B cell (primary cell): ENCODE measurements at regions not wholly inside any gene's neighbourhood (a gene's known extent, or its start where the extent isn't known, plus 50 kb on each side); places are given as distances from the start of the nearest gene placed in this dataset.

ENCODE experiments used
- ATAC-seq: fragments of 200-7000 bp; cut with Tn5 transposase; one replicate; pipeline ENCODE4 v1.10.0; 2021; ENCODE audit warnings: low read depth, mild to moderate bottlenecking, moderate number of reproducible peaks, moderate library complexity
- CTCF ChIA-PET: fragments of 350-600 bp; sonication (Branson Sonifier 250); formaldehyde crosslinking; loops from one replicate; lab custom pipeline; 2021; ENCODE audit warnings: antibody characterized with exemption, inconsistent platforms; lab: Charles Lee
- POLR2A ChIA-PET: fragments of 350-600 bp; sonication (Branson Sonifier 250); formaldehyde crosslinking; loops from one replicate; lab custom pipeline; 2021; ENCODE audit warnings: antibody characterized with exemption; lab: Charles Lee
- DNase-seq: peaks from one replicate; pipeline ENCODE4 v3.0.0; 2013
- H2AFZ ChIP-seq: 2 replicates; pipeline ENCODE4 v1.6.1; 2012; ENCODE audit warnings: mild to moderate bottlenecking, low read depth, low read length; ENCODE audit not compliant: insufficient read depth, poor library complexity, severe bottlenecking
- H3K27ac ChIP-seq, 2 donors: 1 replicate in 1 of 2; 2 replicates in 1 of 2; pipeline ENCODE4 v1.5.1; 2012 to 2013; ENCODE audit warnings: low read length in 2 of 2, mild to moderate bottlenecking in 2 of 2, moderate library complexity in 1 of 2
- H3K27me3 ChIP-seq, 4 experiments: fragments of 200-600 bp in 1 of 4; sonication (generic) in 1 of 4; replicated peaks in 1 of 4; 1 replicate in 2 of 4; 2 replicates in 2 of 4; pipeline versions ENCODE4 v1.6.1 to v1.7.0; 2013 to 2016; ENCODE audit warnings: low read length in 3 of 4, mild to moderate bottlenecking in 2 of 4, mixed read lengths in 1 of 4, moderate library complexity in 1 of 4; ENCODE audit not compliant: insufficient read depth in 4 of 4, control insufficient read depth in 3 of 4; ENCODE audit errors: control extremely low read depth in 1 of 4
- H3K36me3 ChIP-seq, 2 experiments: replicated peaks in 1 of 2; 1 replicate in 1 of 2; 2 replicates in 1 of 2; pipeline versions ENCODE4 v1.6.1 to v1.7.1; 2013; ENCODE audit warnings: low read length in 1 of 2; ENCODE audit not compliant: insufficient read depth in 2 of 2, control insufficient read depth in 1 of 2; ENCODE audit errors: control extremely low read depth in 1 of 2, extremely low read depth in 1 of 2
- H3K4me1 ChIP-seq, 2 donors: fragments of 200-600 bp in 1 of 2; sonication (generic) in 1 of 2; 1 replicate in 1 of 2; 2 replicates in 1 of 2; pipeline versions ENCODE4 v1.5.1 to v1.6.1; 2013 to 2017; ENCODE audit warnings: low read length in 2 of 2; ENCODE audit not compliant: control insufficient read depth in 2 of 2, insufficient read depth in 2 of 2
- H3K4me2 ChIP-seq: replicated peaks from 2 replicates; pipeline ENCODE3; 2012; ENCODE audit warnings: mild to moderate bottlenecking, low read depth, low read length; ENCODE audit not compliant: poor library complexity, severe bottlenecking
- H3K4me3 ChIP-seq, 5 experiments: fragments of 200-600 bp in 1 of 5; sonication (generic) in 1 of 5; 1 replicate in 3 of 5; 2 replicates in 2 of 5; pipeline versions ENCODE4 v1.5.1 to v1.7.0; 2011 to 2016; ENCODE audit warnings: low read length in 4 of 5, mild to moderate bottlenecking in 4 of 5, low read depth in 2 of 5, control low read depth in 1 of 5, moderate library complexity in 1 of 5; ENCODE audit not compliant: insufficient read depth in 1 of 5; ENCODE audit errors: control extremely low read depth in 1 of 5, extremely low read depth in 1 of 5
- H3K79me2 ChIP-seq: fragments of 200-600 bp; sonication (generic); one replicate; pipeline ENCODE4 v1.6.0; 2016; ENCODE audit warnings: low read length; ENCODE audit not compliant: control insufficient read depth, insufficient read depth
- H3K9ac ChIP-seq: fragments of 200-600 bp; sonication (generic); 2 replicates; pipeline ENCODE4 v1.6.1; 2017; ENCODE audit warnings: mild to moderate bottlenecking, low read length, moderate library complexity
- H3K9me3 ChIP-seq, 3 donors: one replicate each; pipeline versions ENCODE4 v1.6.1 to v1.7.1; 2013; ENCODE audit warnings: low read length in 2 of 3; ENCODE audit not compliant: control insufficient read depth in 2 of 3, insufficient read depth in 1 of 3; ENCODE audit errors: control extremely low read depth in 1 of 3
- H4K20me1 ChIP-seq: 2 replicates; pipeline ENCODE4 v1.6.0; 2012; ENCODE audit warnings: mild to moderate bottlenecking, low read length; ENCODE audit not compliant: insufficient read depth, control insufficient read depth, poor library complexity, severe bottlenecking
- H3K27ac Mint-ChIP-seq: one replicate; pipeline ENCODE4 v1.8.0; 2021; ENCODE audit warnings: mixed read lengths
- H3K27me3 Mint-ChIP-seq: one replicate; pipeline ENCODE4 v1.8.0; 2021; ENCODE audit warnings: mixed read lengths
- H3K4me1 Mint-ChIP-seq: one replicate; pipeline ENCODE4 v1.8.0; 2021; ENCODE audit warnings: mixed read lengths
- H3K4me3 Mint-ChIP-seq: one replicate; pipeline ENCODE4 v1.8.0; 2021; ENCODE audit warnings: mixed read lengths
- H3K9me3 Mint-ChIP-seq: one replicate; pipeline ENCODE4 v1.8.0; 2022; ENCODE audit warnings: mixed read lengths; ENCODE audit not compliant: insufficient read depth
- EZH2 ChIP-seq: IDR thresholded peaks from 2 replicates; pipeline ENCODE4 v1.6.1; 2012; ENCODE audit warnings: borderline replicate concordance, low read depth, mild to moderate bottlenecking, moderate library complexity, low read length; ENCODE audit not compliant: insufficient read depth, poor library complexity, severe bottlenecking
- WGBS: methylation state at CpG from one replicate; pipeline ENCODE4 v1.1.5; 2013; ENCODE audit warnings: missing lambda C conversion rate; ENCODE audit not compliant: insufficient coverage; 5-methylcytosine and 5-hydroxymethylcytosine counted together
- intact Hi-C: fragments of 100-400 bp; cut with micrococcal nuclease; formaldehyde crosslinking; loops from one replicate; pipeline ENCODE4 v1.10.0; 2022
- TF ChIP-seq, protein P1 (sequence below): fragments of 200-600 bp; IDR thresholded peaks from one replicate; pipeline ENCODE4 v1.8.0; 2022; ENCODE audit warnings: antibody characterized with exemption, mild to moderate bottlenecking

DNA sequence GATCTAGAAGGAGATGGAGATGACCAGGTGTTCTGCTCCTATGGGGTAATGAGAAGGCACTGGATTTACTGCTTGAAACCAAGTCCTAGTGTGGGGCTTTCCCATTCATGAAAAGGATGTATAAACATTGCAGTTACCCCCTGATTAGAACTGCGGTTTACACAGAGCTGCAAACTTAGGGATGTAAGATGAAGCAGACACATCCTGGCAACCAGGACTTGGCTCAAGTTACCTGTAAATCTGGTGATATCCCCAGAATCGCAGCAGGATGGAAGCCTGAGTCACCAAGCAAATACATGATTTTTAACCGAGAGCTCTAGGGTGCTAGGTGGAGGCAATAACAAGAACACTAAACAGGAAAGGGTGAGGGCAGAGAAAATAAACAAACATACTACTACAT, 178.6 kb upstream of the MAMLD1 start:
- H3K9ac ChIP-seq: no peak overlapping the region
- no peak overlapping the region for H3K4me3 ChIP-seq
- H2AFZ ChIP-seq: no peak overlapping the region
- H3K4me2 ChIP-seq: no peak overlapping the region
- no peaks in the 10 kb centered on the region for H3K79me2 ChIP-seq
- DNase-seq (no peak), ATAC-seq (no peak)
- intact Hi-C loops: no loop called here
- no peaks in the 10 kb centered on the region for H3K4me1 ChIP-seq
- ChIA-PET POLR2A (no interaction called here), CTCF (interaction anchor here (0.6 kb wide), 1 partner anchor 143 kb away, joined by 5 read pairs; no protein-coding TSS in a partner anchor)
- no peak overlapping the region for H3K27ac ChIP-seq
- Mint-ChIP-seq H3K4me1 (no peaks in the 10 kb centered on the region), H3K27me3 (no peaks in the 10 kb centered on the region), H3K9me3 (no peaks in the 10 kb centered on the region), H3K27ac (no peak overlapping the region), H3K4me3 (no peak overlapping the region)
- no peaks in the 10 kb centered on the region for H3K36me3 ChIP-seq
- TF ChIP-seq, protein P1, sequence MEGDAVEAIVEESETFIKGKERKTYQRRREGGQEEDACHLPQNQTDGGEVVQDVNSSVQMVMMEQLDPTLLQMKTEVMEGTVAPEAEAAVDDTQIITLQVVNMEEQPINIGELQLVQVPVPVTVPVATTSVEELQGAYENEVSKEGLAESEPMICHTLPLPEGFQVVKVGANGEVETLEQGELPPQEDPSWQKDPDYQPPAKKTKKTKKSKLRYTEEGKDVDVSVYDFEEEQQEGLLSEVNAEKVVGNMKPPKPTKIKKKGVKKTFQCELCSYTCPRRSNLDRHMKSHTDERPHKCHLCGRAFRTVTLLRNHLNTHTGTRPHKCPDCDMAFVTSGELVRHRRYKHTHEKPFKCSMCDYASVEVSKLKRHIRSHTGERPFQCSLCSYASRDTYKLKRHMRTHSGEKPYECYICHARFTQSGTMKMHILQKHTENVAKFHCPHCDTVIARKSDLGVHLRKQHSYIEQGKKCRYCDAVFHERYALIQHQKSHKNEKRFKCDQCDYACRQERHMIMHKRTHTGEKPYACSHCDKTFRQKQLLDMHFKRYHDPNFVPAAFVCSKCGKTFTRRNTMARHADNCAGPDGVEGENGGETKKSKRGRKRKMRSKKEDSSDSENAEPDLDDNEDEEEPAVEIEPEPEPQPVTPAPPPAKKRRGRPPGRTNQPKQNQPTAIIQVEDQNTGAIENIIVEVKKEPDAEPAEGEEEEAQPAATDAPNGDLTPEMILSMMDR: no peak
- no peak for TF ChIP-seq EZH2
- H3K9me3 ChIP-seq: no peaks in the 10 kb centered on the region
- WGBS: 80% methylated on average over 1 of the region's 3 CpGs
- H3K27me3 ChIP-seq: no peaks in the 10 kb centered on the region
- no peaks in the 10 kb centered on the region for H4K20me1 ChIP-seq

DNA sequence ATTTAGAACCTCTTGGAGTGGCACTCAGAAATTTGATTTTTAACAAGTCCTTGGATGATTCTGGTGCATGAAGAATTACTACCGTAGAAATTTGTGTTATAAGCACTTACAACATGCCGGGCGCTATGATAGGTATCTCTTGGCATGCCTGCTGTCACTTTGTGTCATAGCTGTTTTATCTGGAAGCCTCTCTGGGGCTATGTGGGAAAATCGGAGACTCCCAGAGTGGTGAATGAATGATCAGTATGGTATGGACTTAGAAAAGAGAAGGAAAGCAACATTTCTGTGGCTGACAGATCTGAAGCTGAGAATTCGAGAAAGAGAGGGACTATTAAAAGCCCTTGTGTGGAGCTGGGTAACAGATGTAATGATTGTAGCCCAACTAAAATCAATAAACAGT, 177.4 kb upstream of the MAMLD1 start:
- intact Hi-C loops: no loop called here
- H3K4me3 Mint-ChIP-seq: no peak overlapping the region

More for the DNA sequence above, 177.4 kb upstream of the MAMLD1 start:
- ChIA-PET CTCF (no interaction called here), POLR2A (no interaction called here)
- DNase-seq (no peak), ATAC-seq (no peak)
- Histone ChIP-seq H3K27me3 (no peaks in the 10 kb centered on the region), H2AFZ (no peak overlapping the region), H3K4me1 (no peaks in the 10 kb centered on the region), H3K4me3 (no peak overlapping the region), H3K9me3 (no peaks in the 10 kb centered on the region), H3K36me3 (no peaks in the 10 kb centered on the region), H3K79me2 (no peaks in the 10 kb centered on the region), H3K27ac (no peak overlapping the region), H3K4me2 (no peak overlapping the region), H3K9ac (no peak overlapping the region), H4K20me1 (no peaks in the 10 kb centered on the region)
- no peak overlapping the region for H3K27ac Mint-ChIP-seq
- no peaks in the 10 kb centered on the region for H3K9me3 Mint-ChIP-seq
- no peaks in the 10 kb centered on the region for H3K4me1 Mint-ChIP-seq
- H3K27me3 Mint-ChIP-seq: no peaks in the 10 kb centered on the region
- TF ChIP-seq, protein P1: no peak
- no peak for TF ChIP-seq EZH2
- WGBS: 100% methylated on average over 3 of the region's 5 CpGs
